ENCODE measurements at regions not wholly inside any gene's neighbourhood (a gene's known extent, or its start where the extent isn't known, plus 50 kb on each side); places are given as distances from the start of the nearest gene placed in this dataset.
"Not testable (repeated sequence)": the region's sequence is repeated elsewhere in the genome, so short reads cannot be mapped to it uniquely, and the experiment has no call there.

- Mint-ChIP-seq H3K36me3 (no peaks in the 10 kb centered on the region), H3K4me3 (no peak overlapping the region), H3K27me3 (ENCODE audit: low read depth) (peaks cover 5% of the 10 kb centered on the region), H3K9me3 (peaks cover 16% of the 10 kb centered on the region), H3K4me1 (no peaks in the 10 kb centered on the region), H3K27ac (no peak overlapping the region)
- no peak for TF ChIP-seq CTCF (IDR thresholded peaks at IDR 0.05; ENCODE audit: unreplicated experiment)
- DNase-seq (ENCODE audit: low spot score in 2 of 2, unreplicated experiment in 2 of 2): no peak
These were observed 246.0 kb downstream of the GADD45G start for GRCh38 chr9:89850631-89851325.

- peaks cover 23% of the 10 kb centered on the region for H3K9me3 Mint-ChIP-seq
- no peaks in the 10 kb centered on the region for H3K4me1 Mint-ChIP-seq
- peak in 1 of 2 experiments; percentile 16 for DNase-seq (ENCODE audit: low spot score in 2 of 2, unreplicated experiment in 2 of 2)
- no peak for TF ChIP-seq CTCF (IDR thresholded peaks at IDR 0.05; ENCODE audit: unreplicated experiment)
- peaks cover 5% of the 10 kb centered on the region for H3K27me3 Mint-ChIP-seq (ENCODE audit: low read depth)
- no peak overlapping the region for H3K27ac Mint-ChIP-seq
- H3K4me3 Mint-ChIP-seq: no peak overlapping the region
- no peaks in the 10 kb centered on the region for H3K36me3 Mint-ChIP-seq
These were observed 248.3 kb downstream of the GADD45G start for GRCh38 chr9:89853161-89853560.

DNA sequence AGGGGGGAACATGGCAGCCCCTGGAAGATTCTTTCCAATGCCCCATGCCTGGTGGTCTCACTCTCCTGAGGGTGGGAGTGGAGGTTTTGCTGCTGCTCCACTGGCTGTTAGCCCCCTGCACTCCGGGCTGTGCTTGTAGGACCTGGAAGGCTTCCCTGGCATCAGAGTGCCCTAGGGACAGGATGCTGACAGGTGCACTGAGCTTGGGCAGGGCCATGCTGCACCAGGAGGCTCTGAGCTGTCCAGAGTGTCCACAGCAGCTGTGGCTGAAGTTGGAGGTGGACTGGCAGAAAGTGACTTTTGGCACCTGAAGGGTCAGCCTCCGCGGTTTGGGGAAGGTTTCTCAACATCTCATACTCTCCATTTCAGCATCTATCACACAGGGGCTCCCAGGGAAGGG is 249.1 kb downstream of the GADD45G start:
- Mint-ChIP-seq H3K9me3 (peaks cover 29% of the 10 kb centered on the region), H3K27me3 (ENCODE audit: low read depth) (peaks cover 5% of the 10 kb centered on the region), H3K4me3 (no peak overlapping the region), H3K36me3 (no peaks in the 10 kb centered on the region), H3K4me1 (no peaks in the 10 kb centered on the region), H3K27ac (no peak overlapping the region)
- TF ChIP-seq CTCF (IDR thresholded peaks at IDR 0.05; ENCODE audit: unreplicated experiment): no peak
- peak in 1 of 2 experiments; percentile 28 for DNase-seq (ENCODE audit: low spot score in 2 of 2, unreplicated experiment in 2 of 2)

GRCh38 chr9:89854715-89855475 is 250.1 kb downstream of the GADD45G start:
- Mint-ChIP-seq H3K36me3 (no peaks in the 10 kb centered on the region), H3K4me1 (no peaks in the 10 kb centered on the region), H3K9me3 (peaks cover 23% of the 10 kb centered on the region), H3K27ac (no peak overlapping the region), H3K27me3 (ENCODE audit: low read depth) (peaks cover 5% of the 10 kb centered on the region), H3K4me3 (no peak overlapping the region)
- peak in 1 of 2 experiments; percentile 29 for DNase-seq (ENCODE audit: low spot score in 2 of 2, unreplicated experiment in 2 of 2)
- no peak for TF ChIP-seq CTCF (IDR thresholded peaks at IDR 0.05; ENCODE audit: unreplicated experiment)

- H3K4me1 Mint-ChIP-seq; H3K27me3 Mint-ChIP-seq (ENCODE audit: low read depth); H3K36me3 Mint-ChIP-seq; H3K27ac Mint-ChIP-seq; H3K4me3 Mint-ChIP-seq: not testable (repeated sequence)
- DNase-seq (ENCODE audit: low spot score in 2 of 2, unreplicated experiment in 2 of 2): peak in 1 of 2 experiments; percentile 20
- peaks cover 20% of the 10 kb centered on the region for H3K9me3 Mint-ChIP-seq
These were observed 251.5 kb downstream of the GADD45G start for GRCh38 chr9:89856296-89856695.

DNA sequence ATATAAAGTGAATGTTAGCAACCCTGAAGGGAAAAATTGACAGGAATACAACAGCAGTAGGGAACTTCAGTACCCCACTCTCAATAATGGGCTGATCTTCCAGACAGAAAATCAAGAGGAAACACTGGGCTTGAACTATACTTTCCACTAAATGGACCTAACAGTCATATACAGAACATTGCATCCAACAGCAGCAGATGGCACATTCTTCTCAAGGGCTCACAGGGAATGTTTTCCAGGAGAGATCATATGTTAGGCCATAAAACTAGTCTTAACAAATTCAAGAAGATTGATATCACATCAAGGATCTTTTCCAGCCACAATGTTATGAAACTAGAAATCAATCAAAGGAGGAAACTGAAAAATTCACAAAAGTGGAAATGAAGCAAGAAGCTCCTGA is 252.1 kb downstream of the GADD45G start:
- H3K4me3 Mint-ChIP-seq; DNase-seq (ENCODE audit: low spot score in 2 of 2, unreplicated experiment in 2 of 2); H3K4me1 Mint-ChIP-seq; H3K27ac Mint-ChIP-seq; H3K36me3 Mint-ChIP-seq; H3K27me3 Mint-ChIP-seq (ENCODE audit: low read depth): not testable (repeated sequence)
- H3K9me3 Mint-ChIP-seq: peaks cover 20% of the 10 kb centered on the region

- not testable (repeated sequence) for DNase-seq (ENCODE audit: low spot score in 2 of 2, unreplicated experiment in 2 of 2); H3K36me3 Mint-ChIP-seq; H3K27me3 Mint-ChIP-seq (ENCODE audit: low read depth); H3K4me3 Mint-ChIP-seq; H3K27ac Mint-ChIP-seq
- peaks cover 19% of the 10 kb centered on the region for H3K4me1 Mint-ChIP-seq
- H3K9me3 Mint-ChIP-seq: peaks cover 20% of the 10 kb centered on the region
These were observed 255.0 kb downstream of the GADD45G start for GRCh38 chr9:89859842-89860241.

GRCh38 chr9:89861371-89861770 is 256.6 kb downstream of the GADD45G start:
- not testable (repeated sequence) for H3K36me3 Mint-ChIP-seq; H3K4me3 Mint-ChIP-seq; DNase-seq (ENCODE audit: low spot score in 2 of 2, unreplicated experiment in 2 of 2); H3K27ac Mint-ChIP-seq; H3K27me3 Mint-ChIP-seq (ENCODE audit: low read depth)
- peaks cover 20% of the 10 kb centered on the region for H3K9me3 Mint-ChIP-seq
- H3K4me1 Mint-ChIP-seq: peaks cover 19% of the 10 kb centered on the region

Data from mesothelial cell of epicardium (in vitro differentiated cells).